ENCODE measurements at regions not wholly inside any gene's neighbourhood (a gene's known extent, or its start where the extent isn't known, plus 50 kb on each side); places are given as distances from the start of the nearest gene placed in this dataset.
"Not testable (repeated sequence)": the region's sequence is repeated elsewhere in the genome, so short reads cannot be mapped to it uniquely, and the experiment has no call there.

DNA sequence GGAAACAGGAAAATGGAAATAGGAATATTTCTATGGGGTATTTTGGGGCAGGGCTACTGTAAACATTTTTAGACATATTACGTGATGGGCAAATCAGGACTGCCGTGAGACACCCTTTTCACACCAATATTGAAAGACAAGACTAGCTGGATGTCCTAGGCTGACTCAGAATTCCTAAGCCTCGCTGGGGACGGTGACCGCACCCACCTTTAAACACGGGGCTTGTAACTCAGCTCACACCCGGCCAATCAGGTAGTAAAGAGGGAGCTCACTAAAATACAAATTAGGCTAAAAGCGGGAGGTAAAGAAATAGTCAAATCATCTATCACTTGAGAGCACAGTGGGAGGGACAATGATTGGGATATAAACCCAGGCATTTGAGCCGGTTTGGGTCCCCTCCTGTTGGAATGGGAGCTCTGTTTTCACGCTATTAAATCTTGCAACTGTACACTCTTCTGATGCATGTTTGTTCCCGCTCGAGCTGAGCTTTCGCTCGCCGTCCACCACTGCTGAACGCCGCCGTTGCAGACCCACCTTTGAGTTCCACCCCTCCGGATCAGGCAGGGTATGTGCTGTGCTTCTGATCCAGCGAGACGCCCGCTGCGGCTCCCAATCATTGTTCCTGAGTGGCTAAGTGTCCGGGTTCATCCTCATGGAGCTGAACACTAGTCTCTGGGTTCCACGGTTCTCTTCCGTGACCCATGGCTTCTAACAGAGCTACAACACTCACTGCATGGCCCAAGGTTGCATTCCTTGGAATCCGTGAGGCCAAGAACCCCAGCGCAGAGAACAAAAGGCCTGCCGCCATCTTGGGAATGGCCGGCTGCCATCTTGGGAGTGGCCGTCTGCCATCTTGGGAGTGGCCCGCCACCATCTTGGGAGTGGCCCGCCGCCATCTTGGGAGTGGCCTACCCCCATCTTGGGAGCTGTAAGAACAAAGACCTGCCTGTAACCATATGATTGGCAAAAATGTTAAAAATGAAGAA lies 152.6 kb downstream of the CRLF2 start:
- no peak for DNase-seq

GRCh38 chrX:1053600-1053999 lies 158.8 kb downstream of the CRLF2 start:
- not testable (repeated sequence) for DNase-seq

DNA sequence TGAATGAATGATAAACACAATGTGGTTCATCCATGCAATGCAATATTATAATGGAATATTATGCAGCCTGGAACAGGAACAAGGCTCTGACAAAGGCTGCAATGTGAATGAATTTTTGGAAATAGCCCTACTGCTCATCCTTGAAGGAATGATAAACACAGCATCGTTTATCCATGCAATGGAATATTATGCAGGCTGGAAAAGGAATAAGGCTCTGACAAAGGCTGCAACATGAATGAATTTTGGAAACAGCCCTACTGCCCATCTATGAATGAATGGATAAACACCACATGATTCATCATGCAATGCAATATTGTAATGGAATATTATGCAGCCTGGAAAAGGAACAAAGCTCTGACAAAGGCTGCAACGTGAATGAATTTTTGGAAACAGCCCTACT lies 159.4 kb downstream of the CRLF2 start:
- DNase-seq: no peak

DNA sequence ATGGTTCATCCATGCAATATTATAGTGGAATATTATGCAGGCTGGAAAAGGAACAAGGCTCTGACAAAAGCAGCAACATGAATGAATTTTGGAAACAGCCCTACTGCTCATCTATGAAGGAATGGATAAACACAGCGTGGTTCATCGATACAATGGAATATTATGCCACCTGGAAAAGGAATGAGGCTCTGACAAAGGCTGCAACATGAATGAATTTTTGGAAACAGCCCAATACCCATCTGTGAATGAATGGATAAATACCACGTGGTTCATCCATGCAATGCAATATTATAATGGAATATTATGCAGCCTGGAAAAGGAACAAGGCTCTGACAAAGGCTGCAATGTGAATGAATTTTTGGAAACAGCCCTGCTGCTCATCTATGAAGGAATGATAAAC lies 160.4 kb downstream of the CRLF2 start:
- no peak for DNase-seq

DNA sequence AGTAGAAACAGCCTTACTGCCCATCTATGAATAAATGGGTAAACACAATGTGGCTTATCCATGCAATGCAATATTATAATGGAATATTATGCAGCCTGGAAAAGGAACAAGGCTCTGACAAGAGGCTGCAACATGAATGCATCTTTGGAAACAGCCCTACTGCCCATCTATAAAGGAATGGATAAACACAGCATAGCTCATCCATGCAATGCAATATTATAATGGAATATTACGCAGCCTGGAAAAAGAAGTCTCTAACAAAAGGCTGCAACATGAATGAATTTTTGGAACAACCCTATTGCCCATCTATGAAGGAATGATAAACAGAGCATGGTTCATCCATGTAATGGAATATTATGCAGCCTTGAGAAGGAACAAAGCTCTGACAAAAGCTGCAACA lies 161.0 kb downstream of the CRLF2 start:
- no peak for DNase-seq

DNA sequence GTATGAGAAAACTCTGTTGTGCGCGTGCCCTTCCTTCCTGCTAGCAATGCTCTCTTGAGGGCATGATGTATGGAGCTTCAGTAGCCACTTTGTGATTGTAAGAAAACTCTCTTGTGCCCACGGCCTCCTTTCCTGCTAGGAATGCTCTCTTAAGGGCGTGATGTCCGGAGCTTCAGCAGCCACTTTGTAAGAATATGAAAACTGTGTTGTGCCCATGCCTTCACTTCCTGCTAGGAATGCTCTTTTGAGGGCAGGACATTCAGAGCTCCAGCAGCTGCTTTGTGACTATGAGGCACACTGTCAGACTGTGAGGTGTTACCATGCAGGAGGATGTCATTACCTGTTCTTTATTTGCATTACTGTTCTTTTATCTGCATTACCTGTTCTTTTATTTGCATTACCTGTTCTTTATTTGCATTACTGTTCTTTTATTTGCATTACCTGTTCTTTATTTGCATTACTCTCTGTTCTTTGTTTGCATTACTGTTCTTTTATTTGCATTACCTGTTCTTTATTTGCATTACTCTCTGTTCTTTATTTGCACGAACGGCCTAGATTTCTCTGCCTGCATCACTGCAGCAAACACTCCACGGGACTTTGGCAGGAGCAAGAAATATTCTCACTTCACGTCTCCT lies 166.7 kb downstream of the CRLF2 start:
- DNase-seq: no peak

GRCh38 chrX:1041091-1041490 lies 171.4 kb downstream of the CRLF2 start:
- DNase-seq: no peak

- not testable (repeated sequence) for DNase-seq
These were observed 176.5 kb downstream of the CRLF2 start for GRCh38 chrX:1035931-1036330.

DNA sequence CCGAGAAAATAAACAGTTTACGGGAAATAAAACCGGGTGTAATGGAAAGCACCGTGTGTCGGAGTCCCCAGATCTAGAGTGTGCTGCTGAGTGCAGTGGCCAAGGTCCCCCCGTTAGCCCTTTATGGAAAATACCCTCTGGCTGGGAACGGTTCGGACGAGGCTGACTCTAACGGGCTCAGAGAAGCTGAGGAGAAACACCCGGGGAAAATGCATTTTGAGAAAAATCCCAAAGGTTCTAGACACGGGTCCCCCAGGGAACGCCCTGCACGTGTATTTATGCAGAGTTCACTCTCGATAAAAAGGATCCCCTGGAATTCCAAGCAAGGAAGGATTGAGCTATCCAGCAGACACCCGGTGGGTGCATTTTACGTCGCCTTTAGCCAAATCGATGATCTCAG lies 177.2 kb downstream of the CRLF2 start:
- no peak for DNase-seq

DNA sequence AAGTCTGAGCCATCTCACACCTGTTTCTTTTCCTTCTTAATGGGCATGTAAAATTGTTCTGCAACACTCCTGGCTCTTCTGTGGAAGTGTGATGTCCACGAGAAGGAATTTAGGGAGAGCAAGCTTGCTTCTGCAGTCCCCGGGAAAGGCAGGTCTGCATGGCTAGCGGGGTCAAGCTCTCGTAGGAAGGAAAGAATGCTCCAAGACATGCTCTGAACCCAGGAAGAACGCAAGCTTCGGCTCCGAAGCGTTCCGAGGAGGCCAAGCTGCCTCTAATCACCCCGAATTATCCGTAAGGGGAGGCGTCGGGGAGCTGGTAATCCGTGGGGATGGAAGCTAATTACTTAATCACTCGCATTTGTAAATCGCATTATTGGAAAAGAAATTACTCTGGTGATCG lies 177.7 kb downstream of the CRLF2 start:
- DNase-seq: no peak

DNA sequence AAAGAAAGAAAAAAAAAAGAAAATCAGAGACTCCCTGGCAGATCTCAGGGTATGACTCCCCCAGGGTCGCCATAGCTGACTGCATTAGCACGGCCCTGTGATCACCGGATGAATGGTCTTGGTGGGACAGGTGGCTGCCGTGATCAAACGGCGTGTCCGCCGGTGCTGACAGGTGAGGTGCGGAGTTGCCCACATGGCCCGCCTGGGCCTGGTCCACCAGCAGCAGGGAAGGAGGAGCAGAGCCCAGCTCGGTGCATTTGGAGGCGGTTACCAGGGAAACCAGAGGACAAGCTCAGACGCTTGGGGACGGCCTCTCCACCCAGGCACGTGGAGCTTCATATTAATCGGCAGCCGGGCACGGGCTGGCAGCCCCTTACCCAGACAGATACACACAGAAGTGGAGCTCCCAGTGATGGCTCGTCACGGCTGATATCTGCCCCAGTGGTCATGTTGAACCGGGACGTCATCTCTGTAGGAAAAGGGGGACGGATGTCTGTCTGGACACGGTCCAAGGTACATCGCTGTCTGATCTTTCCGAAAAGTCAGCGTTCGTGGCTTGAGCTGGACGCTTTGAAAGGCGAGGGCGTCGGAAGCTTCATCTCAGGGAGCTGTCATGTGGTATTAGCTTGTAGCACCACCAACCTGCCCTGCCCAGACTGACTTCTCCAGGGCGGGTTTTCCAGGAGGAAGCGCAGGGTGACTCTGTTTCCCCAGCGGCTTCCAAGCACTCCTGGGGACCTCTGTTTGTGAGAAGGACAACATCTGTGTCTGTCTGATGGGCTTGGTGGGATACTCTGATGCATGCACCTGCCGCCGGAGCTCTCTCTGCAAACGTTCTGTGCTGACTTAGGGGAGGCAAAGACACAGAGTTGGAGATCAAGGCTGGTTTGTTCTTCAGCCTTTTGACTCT lies 180.7 kb downstream of the CRLF2 start:
- no peak for DNase-seq

GRCh38 chrX:1029494-1029893 lies 183.0 kb downstream of the CRLF2 start:
- DNase-seq: no peak

DNA sequence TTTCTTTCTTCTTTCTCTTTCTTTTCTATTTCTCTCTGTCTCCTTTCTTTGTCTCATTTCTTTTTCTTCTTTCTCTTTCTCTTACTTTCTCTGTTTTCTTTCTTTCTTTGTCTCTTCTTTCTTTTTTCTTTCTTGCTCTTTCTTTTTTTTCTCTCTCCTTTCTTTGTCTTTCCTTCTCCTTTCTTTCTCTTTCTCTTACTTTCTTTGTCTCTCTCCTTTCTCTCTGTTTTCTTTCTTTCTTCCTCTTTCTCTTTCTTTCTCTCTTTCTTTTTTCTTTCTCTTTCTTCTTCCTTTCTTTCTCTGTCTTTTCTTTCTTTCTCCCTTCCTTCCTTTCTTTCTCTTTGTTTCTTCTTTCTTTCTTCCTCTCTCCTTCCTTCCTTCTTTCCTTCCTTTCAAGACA lies 184.8 kb downstream of the CRLF2 start:
- DNase-seq: no peak

- no peak for DNase-seq
These were observed 185.3 kb downstream of the CRLF2 start for GRCh38 chrX:1027133-1027532.

DNA sequence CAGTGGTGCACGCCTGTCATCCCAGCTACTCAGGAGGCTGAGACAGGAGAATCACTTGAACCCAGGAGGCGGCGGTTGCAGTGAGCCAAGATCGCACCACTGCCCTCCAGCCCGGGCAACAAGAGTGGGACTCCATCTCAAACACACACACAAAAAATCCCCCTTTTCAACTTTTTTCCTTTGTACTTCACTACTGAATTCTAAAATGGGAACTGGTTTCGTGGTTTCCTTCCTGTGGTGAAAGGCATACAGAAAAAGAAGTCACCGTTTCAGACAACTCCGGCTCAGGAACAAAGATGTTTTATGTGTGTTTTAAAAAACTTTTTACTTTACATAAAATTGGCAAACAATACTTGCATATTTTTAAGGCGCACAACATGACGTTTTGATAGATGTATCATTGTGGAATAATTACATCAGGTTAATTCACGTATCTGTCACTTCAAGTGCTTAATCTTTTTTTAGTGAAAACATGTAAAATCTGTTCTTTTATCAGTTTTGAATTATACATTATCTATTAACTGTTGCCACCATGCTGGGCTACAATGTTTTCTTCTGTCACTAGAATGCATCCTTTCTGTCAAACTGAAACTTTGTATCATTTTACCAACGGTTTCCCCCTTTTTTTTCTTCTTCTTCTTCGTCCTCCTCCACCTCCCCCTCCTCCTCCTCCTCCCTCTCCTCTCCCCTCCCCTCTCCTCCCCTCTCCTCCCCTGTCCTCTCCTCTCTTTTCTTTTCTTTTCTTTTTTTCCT lies 186.0 kb downstream of the CRLF2 start:
- DNase-seq: no peak

GRCh38 chrX:1025413-1025812 lies 187.0 kb downstream of the CRLF2 start:
- no peak for DNase-seq

DNA sequence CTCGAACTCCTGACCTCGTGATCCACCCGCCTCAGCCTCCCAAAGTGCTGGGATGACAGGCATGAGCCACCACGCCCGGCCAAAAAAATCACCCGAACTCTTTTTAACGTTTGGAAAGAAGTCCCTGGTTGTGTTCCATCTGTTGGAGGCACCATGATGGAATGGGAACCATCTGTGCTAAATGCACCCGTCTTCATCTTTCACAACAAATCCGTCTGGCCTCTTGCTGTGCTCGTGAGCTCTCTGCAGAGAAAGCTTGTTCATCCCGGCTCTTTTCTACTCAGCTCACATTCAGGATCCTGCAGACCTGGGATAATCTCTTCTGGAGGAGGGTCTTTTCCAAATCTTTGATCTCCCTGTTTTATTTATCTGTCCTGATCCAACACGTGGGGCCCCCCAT lies 188.8 kb downstream of the CRLF2 start:
- DNase-seq: no peak

DNA sequence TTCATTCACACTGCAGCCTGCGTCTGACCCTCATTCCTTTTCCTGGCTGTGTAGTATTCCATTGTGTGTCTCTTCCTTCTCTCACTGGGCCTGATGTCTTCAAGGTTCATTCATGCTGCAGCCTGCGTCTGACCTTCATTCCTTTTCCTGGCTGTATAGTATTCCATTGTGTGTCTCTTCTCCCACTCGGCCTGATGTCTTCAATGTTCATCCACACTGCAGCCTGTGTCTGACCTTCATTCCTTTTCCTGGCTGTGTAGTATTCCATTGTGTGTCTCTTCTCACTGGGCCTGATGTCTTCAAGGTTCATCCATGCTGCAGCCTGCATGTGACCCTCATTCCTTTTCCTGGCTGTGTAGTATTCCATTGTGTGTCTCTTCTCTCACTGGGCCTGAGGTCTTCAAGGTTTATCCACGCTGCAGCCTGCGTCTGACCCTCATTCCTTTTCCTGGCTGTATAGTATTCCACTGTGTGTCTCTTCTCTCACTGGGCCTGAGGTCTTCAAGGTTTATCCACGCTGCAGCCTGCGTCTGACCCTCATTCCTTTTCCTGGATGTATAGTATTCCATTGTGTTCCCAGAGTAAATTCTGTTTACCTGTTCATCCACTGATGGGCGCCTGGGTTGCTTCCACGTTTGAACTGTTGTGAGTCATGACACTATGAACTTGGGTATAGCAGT lies 191.0 kb downstream of the CRLF2 start:
- DNase-seq: not testable (repeated sequence)

GRCh38 chrX:1020634-1021166 lies 191.7 kb downstream of the CRLF2 start:
- no peak for DNase-seq

- DNase-seq: not testable (repeated sequence)
These were observed 195.5 kb downstream of the CRLF2 start for GRCh38 chrX:1016926-1017325.

DNA sequence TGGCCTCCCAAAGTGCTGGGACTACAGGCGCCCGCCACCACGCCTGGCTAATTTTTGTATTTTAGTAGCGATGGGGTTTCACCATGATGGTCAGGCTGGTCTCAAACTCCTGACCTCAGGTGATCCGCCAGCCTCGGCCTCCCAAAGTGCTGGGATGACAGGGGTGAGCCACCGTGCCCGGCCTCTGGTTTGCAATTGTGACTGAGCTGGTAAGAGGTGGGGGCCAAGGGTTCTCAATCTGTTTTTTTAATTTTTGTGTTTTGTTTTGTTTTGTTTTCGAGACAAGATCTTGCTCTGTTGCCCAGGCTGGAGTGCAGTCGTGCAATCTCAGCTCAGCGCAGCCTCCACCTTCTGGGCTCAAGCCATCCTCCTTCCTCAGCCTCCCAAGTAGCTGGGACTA lies 196.2 kb downstream of the CRLF2 start:
- not testable (repeated sequence) for DNase-seq

Data from occipital lobe (tissue), 1 donor.